Tibial artery (tissue), 4 donors: ENCODE measurements at regions not wholly inside any gene's neighbourhood (a gene's known extent, or its start where the extent isn't known, plus 50 kb on each side); places are given as distances from the start of the nearest gene placed in this dataset.

ENCODE experiments used
- DNase-seq, 2 donors: peaks; one replicate each; pipeline ENCODE4 v3.0.0-alpha.2; 2019
- H3K27ac ChIP-seq, 2 donors: fragments of 200-600 bp; sonication (generic) in 1 of 2; 1 replicate in 1 of 2; 2 replicates in 1 of 2; pipeline ENCODE4 v1.5.1; 2018 to 2019; ENCODE audit warnings: mild to moderate bottlenecking in 1 of 2
- H3K27me3 ChIP-seq, 2 donors: fragments of 200-600 bp; sonication (generic) in 1 of 2; one replicate each; pipeline versions ENCODE4 v1.5.1 to v1.6.0; 2016 to 2019
- H3K36me3 ChIP-seq, 3 donors: fragments of 200-600 bp; sonication (generic) in 2 of 3; one replicate each; pipeline ENCODE4 v1.5.1; 2016 to 2019; ENCODE audit warnings: mild to moderate bottlenecking in 2 of 3
- H3K4me1 ChIP-seq, 4 donors: fragments of 200-600 bp; sonication (generic) in 2 of 4; 1 replicate in 3 of 4; 2 replicates in 1 of 4; pipeline ENCODE4 v1.5.1; 2016 to 2019
- H3K4me3 ChIP-seq, 2 donors: fragments of 200-600 bp; sonication (generic) in 1 of 2; 1 replicate in 1 of 2; 2 replicates in 1 of 2; pipeline ENCODE4 v1.5.1; 2018 to 2019; ENCODE audit warnings: mild to moderate bottlenecking in 2 of 2
- H3K9me3 ChIP-seq, 3 donors: fragments of 200-600 bp; sonication (generic) in 1 of 3; one replicate each; pipeline ENCODE4 v1.5.1; 2016 to 2019
- intact Hi-C: fragments of 100-400 bp; cut with DNase I; formaldehyde crosslinking; loops from one replicate; pipeline ENCODE4 v1.15.0; 2023; ENCODE audit warnings: low total_unique reads
- TF ChIP-seq, protein P1 (sequence below), 2 experiments: fragments of 200-600 bp in 1 of 2; fragments of 450-650 bp in 1 of 2; IDR thresholded peaks; one replicate each; pipeline ENCODE4 v1.5.1; 2017 to 2019; ENCODE audit warnings: antibody characterized with exemption in 2 of 2, mild to moderate bottlenecking in 1 of 2, moderate library complexity in 1 of 2

- H3K4me3 ChIP-seq = no peak overlapping the region
- no peak for DNase-seq
- H3K9me3 ChIP-seq = no peaks in the 10 kb centered on the region
- no peaks in the 10 kb centered on the region for H3K36me3 ChIP-seq
- no peak overlapping the region for H3K27ac ChIP-seq
- no peaks in the 10 kb centered on the region for H3K4me1 ChIP-seq
- TF ChIP-seq, protein P1, sequence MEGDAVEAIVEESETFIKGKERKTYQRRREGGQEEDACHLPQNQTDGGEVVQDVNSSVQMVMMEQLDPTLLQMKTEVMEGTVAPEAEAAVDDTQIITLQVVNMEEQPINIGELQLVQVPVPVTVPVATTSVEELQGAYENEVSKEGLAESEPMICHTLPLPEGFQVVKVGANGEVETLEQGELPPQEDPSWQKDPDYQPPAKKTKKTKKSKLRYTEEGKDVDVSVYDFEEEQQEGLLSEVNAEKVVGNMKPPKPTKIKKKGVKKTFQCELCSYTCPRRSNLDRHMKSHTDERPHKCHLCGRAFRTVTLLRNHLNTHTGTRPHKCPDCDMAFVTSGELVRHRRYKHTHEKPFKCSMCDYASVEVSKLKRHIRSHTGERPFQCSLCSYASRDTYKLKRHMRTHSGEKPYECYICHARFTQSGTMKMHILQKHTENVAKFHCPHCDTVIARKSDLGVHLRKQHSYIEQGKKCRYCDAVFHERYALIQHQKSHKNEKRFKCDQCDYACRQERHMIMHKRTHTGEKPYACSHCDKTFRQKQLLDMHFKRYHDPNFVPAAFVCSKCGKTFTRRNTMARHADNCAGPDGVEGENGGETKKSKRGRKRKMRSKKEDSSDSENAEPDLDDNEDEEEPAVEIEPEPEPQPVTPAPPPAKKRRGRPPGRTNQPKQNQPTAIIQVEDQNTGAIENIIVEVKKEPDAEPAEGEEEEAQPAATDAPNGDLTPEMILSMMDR (IDR thresholded peaks at IDR 0.05) = no peak
- intact Hi-C loops = no loop called here
- no peaks in the 10 kb centered on the region for H3K27me3 ChIP-seq
These were observed 864.9 kb upstream of the ID2 start for GRCh38 chr2:7816944-7817343.

- H3K4me1 ChIP-seq = no peaks in the 10 kb centered on the region
- intact Hi-C loops = no loop called here
- H3K36me3 ChIP-seq = no peaks in the 10 kb centered on the region
- DNase-seq = no peak
- H3K4me3 ChIP-seq = no peak overlapping the region
- no peaks in the 10 kb centered on the region for H3K27me3 ChIP-seq
- H3K27ac ChIP-seq = no peak overlapping the region
- TF ChIP-seq, protein P1 (IDR thresholded peaks at IDR 0.05) = no peak
- no peaks in the 10 kb centered on the region for H3K9me3 ChIP-seq
These were observed 862.5 kb upstream of the ID2 start for GRCh38 chr2:7819316-7819715.

GRCh38 chr2:7819850-7820249 is 862.0 kb upstream of the ID2 start:
- Histone ChIP-seq H3K9me3 (no peaks in the 10 kb centered on the region), H3K4me1 (no peaks in the 10 kb centered on the region), H3K4me3 (no peak overlapping the region), H3K36me3 (no peaks in the 10 kb centered on the region), H3K27me3 (no peaks in the 10 kb centered on the region), H3K27ac (no peak overlapping the region)
- DNase-seq = no peak
- intact Hi-C loops = no loop called here
- TF ChIP-seq, protein P1 (IDR thresholded peaks at IDR 0.05) = no peak

GRCh38 chr2:7824211-7824610 is 857.6 kb upstream of the ID2 start:
- Histone ChIP-seq H3K27ac (no peak overlapping the region), H3K4me1 (no peaks in the 10 kb centered on the region), H3K4me3 (no peak overlapping the region), H3K27me3 (no peaks in the 10 kb centered on the region), H3K36me3 (no peaks in the 10 kb centered on the region), H3K9me3 (no peaks in the 10 kb centered on the region)
- intact Hi-C loops = no loop called here
- TF ChIP-seq, protein P1 (IDR thresholded peaks at IDR 0.05) = no peak
- no peak for DNase-seq

- no peaks in the 10 kb centered on the region for H3K4me1 ChIP-seq
- no peak for DNase-seq
- H3K9me3 ChIP-seq = no peaks in the 10 kb centered on the region
- H3K27ac ChIP-seq = no peak overlapping the region
- H3K4me3 ChIP-seq = no peak overlapping the region
- no peaks in the 10 kb centered on the region for H3K36me3 ChIP-seq
- TF ChIP-seq, protein P1 (IDR thresholded peaks at IDR 0.05) = no peak
- intact Hi-C loops = no loop called here
- H3K27me3 ChIP-seq = no peaks in the 10 kb centered on the region
These were observed 856.1 kb upstream of the ID2 start for GRCh38 chr2:7825591-7826312.

- Histone ChIP-seq H3K27ac (no peak overlapping the region), H3K27me3 (no peaks in the 10 kb centered on the region), H3K4me1 (no peaks in the 10 kb centered on the region), H3K9me3 (no peaks in the 10 kb centered on the region), H3K36me3 (no peaks in the 10 kb centered on the region), H3K4me3 (no peak overlapping the region)
- TF ChIP-seq, protein P1 (IDR thresholded peaks at IDR 0.05) = no peak
- no peak for DNase-seq
- intact Hi-C loops = no loop called here
These were observed 855.2 kb upstream of the ID2 start for GRCh38 chr2:7826656-7827055.
